ENCODE measurements at regions not wholly inside any gene's neighbourhood (a gene's known extent, or its start where the extent isn't known, plus 50 kb on each side); places are given as distances from the start of the nearest gene placed in this dataset.

GRCh38 chr3:111286746-111287145 is 215.1 kb downstream of the NECTIN3 start:
- intact Hi-C loops (cut with micrococcal nuclease; ENCODE audit: unreplicated experiment): no loop called here
- CTCF ChIA-PET (ENCODE audit: unreplicated experiment): no interaction called here
- Histone ChIP-seq H3K79me2 (ENCODE audit: insufficient read depth, low read depth, low read length) (no peaks in the 10 kb centered on the region), H4K20me1 (ENCODE audit: insufficient read depth, low read length) (no peaks in the 10 kb centered on the region), H3K27ac (ENCODE audit: low read depth, low read length, poor library complexity, severe bottlenecking) (no peak overlapping the region), H2AFZ (ENCODE audit: low read length) (no peak overlapping the region), H3K9me3 (ENCODE audit: low read length) (no peaks in the 10 kb centered on the region), H3K9me2 (ENCODE audit: insufficient read depth, low read length) (no peaks in the 10 kb centered on the region), H3K4me2 (ENCODE audit: low read length) (no peak overlapping the region), H3K4me3 (ENCODE audit: low read depth, low read length, poor library complexity, severe bottlenecking) (no peak overlapping the region), H3K36me3 (ENCODE audit: insufficient read depth, low read length) (no peaks in the 10 kb centered on the region), H3K4me1 (ENCODE audit: insufficient read depth, low read length, poor library complexity, severe bottlenecking) (no peaks in the 10 kb centered on the region)
- POLR2A ChIA-PET: interaction anchor here (1.2 kb wide), 1 partner anchor 37 kb away, joined by 4 read pairs; no protein-coding TSS in a partner anchor
- TF ChIP-seq EZH2phosphoT487 (IDR thresholded peaks at IDR 0.05; ENCODE audit: borderline replicate concordance, low read depth, low read length) (no peak), CTCF (conservative IDR thresholded peaks at IDR 0.05; ENCODE audit: low read length) (no peak)
- no TSS peak for BruUV-seq (replicated peaks)
- DNase-seq (ENCODE audit: low spot score): no peak

GRCh38 chr3:111292117-111292516 is 220.5 kb downstream of the NECTIN3 start:
- Histone ChIP-seq H3K27ac (ENCODE audit: low read depth, low read length, poor library complexity, severe bottlenecking) (no peak overlapping the region), H2AFZ (ENCODE audit: low read length) (no peak overlapping the region), H3K9me3 (ENCODE audit: low read length) (no peaks in the 10 kb centered on the region), H3K9me2 (ENCODE audit: insufficient read depth, low read length) (no peaks in the 10 kb centered on the region), H4K20me1 (ENCODE audit: insufficient read depth, low read length) (no peaks in the 10 kb centered on the region), H3K4me3 (ENCODE audit: low read depth, low read length, poor library complexity, severe bottlenecking) (no peak overlapping the region), H3K4me1 (ENCODE audit: insufficient read depth, low read length, poor library complexity, severe bottlenecking) (no peaks in the 10 kb centered on the region), H3K79me2 (ENCODE audit: insufficient read depth, low read depth, low read length) (no peaks in the 10 kb centered on the region), H3K36me3 (ENCODE audit: insufficient read depth, low read length) (no peaks in the 10 kb centered on the region), H3K4me2 (ENCODE audit: low read length) (no peak overlapping the region)
- ChIA-PET POLR2A (no interaction called here), CTCF (ENCODE audit: unreplicated experiment) (no interaction called here)
- intact Hi-C loops (cut with micrococcal nuclease; ENCODE audit: unreplicated experiment): no loop called here
- TF ChIP-seq CTCF (conservative IDR thresholded peaks at IDR 0.05; ENCODE audit: low read length) (no peak), EZH2phosphoT487 (IDR thresholded peaks at IDR 0.05; ENCODE audit: borderline replicate concordance, low read depth, low read length) (no peak)
- no peak for DNase-seq (ENCODE audit: low spot score)
- BruUV-seq (replicated peaks): no TSS peak

GRCh38 chr3:111299192-111299615 is 227.6 kb downstream of the NECTIN3 start:
- H3K4me3 ChIP-seq (ENCODE audit: low read depth, low read length, poor library complexity, severe bottlenecking): no peak overlapping the region
- no peaks in the 10 kb centered on the region for H3K9me3 ChIP-seq (ENCODE audit: low read length)
- H3K27ac ChIP-seq (ENCODE audit: low read depth, low read length, poor library complexity, severe bottlenecking): no peak overlapping the region
- H3K9me2 ChIP-seq (ENCODE audit: insufficient read depth, low read length): no peaks in the 10 kb centered on the region
- TF ChIP-seq CTCF (conservative IDR thresholded peaks at IDR 0.05; ENCODE audit: low read length) (no peak), EZH2phosphoT487 (IDR thresholded peaks at IDR 0.05; ENCODE audit: borderline replicate concordance, low read depth, low read length) (no peak)
- CTCF ChIA-PET (ENCODE audit: unreplicated experiment): no interaction called here
- H3K4me1 ChIP-seq (ENCODE audit: insufficient read depth, low read length, poor library complexity, severe bottlenecking): no peaks in the 10 kb centered on the region
- no peak overlapping the region for H3K4me2 ChIP-seq (ENCODE audit: low read length)
- POLR2A ChIA-PET: no interaction called here
- no peaks in the 10 kb centered on the region for H3K36me3 ChIP-seq (ENCODE audit: insufficient read depth, low read length)
- no TSS peak for BruUV-seq (replicated peaks)
- no peak overlapping the region for H2AFZ ChIP-seq (ENCODE audit: low read length)
- H3K79me2 ChIP-seq (ENCODE audit: insufficient read depth, low read depth, low read length): no peaks in the 10 kb centered on the region
- no peak for DNase-seq (ENCODE audit: low spot score)
- intact Hi-C loops (cut with micrococcal nuclease; ENCODE audit: unreplicated experiment): no loop called here
- no peaks in the 10 kb centered on the region for H4K20me1 ChIP-seq (ENCODE audit: insufficient read depth, low read length)
